Neural cell (in vitro differentiated cells): ENCODE measurements at regions not wholly inside any gene's neighbourhood (a gene's known extent, or its start where the extent isn't known, plus 50 kb on each side); places are given as distances from the start of the nearest gene placed in this dataset.
A peak's percentile ranks its signal among the peaks of the same experiment; 100 is the strongest.

Experiments used
- H2AFZ ChIP-seq: fragments of 200-600, 300-800 bp; sonication (generic), shearing (Covaris generic); 2 replicates; pipeline ENCODE4 v1.6.0; 2014; ENCODE audit warnings: low read depth, mild to moderate bottlenecking, antibody characterized with exemption, low read length, moderate library complexity
- H3F3A ChIP-seq: fragments of 200-600 bp; shearing (Covaris generic); 2 replicates; pipeline ENCODE4 v1.6.1; 2016; ENCODE audit warnings: mild to moderate bottlenecking, moderate library complexity, mixed read lengths, antibody characterized with exemption, low read length; ENCODE audit not compliant: insufficient read depth, poor library complexity, severe bottlenecking
- H3K27ac ChIP-seq: fragments of 200-600, 300-800 bp; sonication (generic), shearing (Covaris generic); 2 replicates; pipeline ENCODE4 v1.5.1; 2014; ENCODE audit warnings: mild to moderate bottlenecking, low read length, moderate library complexity
- H3K27me3 ChIP-seq: fragments of 300-800, 200-600 bp; sonication (generic), shearing (Covaris generic); 2 replicates; pipeline ENCODE4 v1.6.0; 2014; ENCODE audit warnings: mild to moderate bottlenecking, low read depth, low read length, moderate library complexity; ENCODE audit not compliant: insufficient read depth
- H3K36me3 ChIP-seq: fragments of 300-800, 200-600 bp; sonication (generic), shearing (Covaris generic); 2 replicates; pipeline ENCODE4 v1.5.1; 2014; ENCODE audit warnings: mild to moderate bottlenecking, antibody characterized with exemption, low read length, moderate library complexity; ENCODE audit not compliant: insufficient read depth
- H3K4me2 ChIP-seq: fragments of 300-800, 200-600 bp; sonication (generic), shearing (Covaris generic); 2 replicates; pipeline ENCODE4 v1.6.0; 2014; ENCODE audit warnings: mild to moderate bottlenecking, low read length
- H3K4me3 ChIP-seq: fragments of 300-800, 200-600 bp; sonication (generic), shearing (Covaris generic); 2 replicates; pipeline ENCODE4 v1.5.1; 2014; ENCODE audit warnings: mild to moderate bottlenecking, low read length, moderate library complexity
- H3K79me2 ChIP-seq: fragments of 200-600 bp; shearing (Covaris generic); replicated peaks from 2 replicates; pipeline ENCODE4 v1.6.0; 2014; ENCODE audit warnings: mild to moderate bottlenecking, low read length, moderate library complexity; ENCODE audit not compliant: insufficient read depth
- H3K9ac ChIP-seq: fragments of 300-800, 200-600 bp; sonication (generic), shearing (Covaris generic); 2 replicates; pipeline ENCODE4 v1.6.1; 2016; ENCODE audit warnings: mild to moderate bottlenecking, low read length, mixed read lengths
- H3K9me2 ChIP-seq: fragments of 200-600 bp; shearing (Covaris generic); 2 replicates; pipeline ENCODE4 v1.6.1; 2016; ENCODE audit warnings: mild to moderate bottlenecking, low read length, mixed read lengths; ENCODE audit not compliant: insufficient read depth
- H3K9me3 ChIP-seq: fragments of 200-600, 300-800 bp; sonication (generic), shearing (Covaris generic); 2 replicates; pipeline ENCODE4 v1.6.1; 2016; ENCODE audit warnings: mild to moderate bottlenecking, mixed run types, low read length, moderate library complexity, mixed read lengths
- H4K20me1 ChIP-seq: fragments of 200-600 bp; shearing (Covaris generic); 2 replicates; pipeline ENCODE4 v1.6.1; 2016; ENCODE audit warnings: mild to moderate bottlenecking, mixed run types; ENCODE audit not compliant: insufficient read depth
- CTCF ChIP-seq: fragments of 450-650 bp; IDR thresholded peaks from 2 replicates; pipeline ENCODE4 v1.5.1; 2014; ENCODE audit warnings: antibody characterized with exemption, mild to moderate bottlenecking, moderate library complexity; ENCODE audit not compliant: poor library complexity, severe bottlenecking
- EP300 ChIP-seq: fragments of 450-650 bp; conservative IDR thresholded peaks from 2 replicates; pipeline ENCODE4 v1.6.1; 2014; ENCODE audit warnings: antibody characterized with exemption, mild to moderate bottlenecking, moderate library complexity; ENCODE audit not compliant: poor library complexity, severe bottlenecking
- EZH2 ChIP-seq: fragments of 200-600, 300-800 bp; shearing (Covaris generic), sonication (generic); IDR thresholded peaks from 2 replicates; pipeline ENCODE4 v1.6.1; 2014; ENCODE audit warnings: antibody characterized with exemption, low read length, borderline replicate concordance, mild to moderate bottlenecking; ENCODE audit not compliant: insufficient read depth, poor library complexity, severe bottlenecking
- MXI1 ChIP-seq: fragments of 450-650 bp; conservative IDR thresholded peaks from 2 replicates; pipeline ENCODE4 v1.6.1; 2014; ENCODE audit warnings: antibody characterized with exemption, mild to moderate bottlenecking; ENCODE audit not compliant: poor library complexity, severe bottlenecking
- POLR2AphosphoS5 ChIP-seq: IDR thresholded peaks from 2 replicates; pipeline ENCODE4 v1.6.1; 2012
- RAD21 ChIP-seq: fragments of 450-650 bp; conservative IDR thresholded peaks from 2 replicates; pipeline ENCODE4 v1.6.1; 2014; ENCODE audit warnings: antibody characterized with exemption, mild to moderate bottlenecking, moderate library complexity
- REST ChIP-seq: IDR thresholded peaks from 2 replicates; pipeline ENCODE4 v1.6.1; 2012; ENCODE audit warnings: borderline replicate concordance
- SMC3 ChIP-seq: fragments of 450-650 bp; conservative IDR thresholded peaks from 2 replicates; pipeline ENCODE4 v1.6.1; 2014; ENCODE audit warnings: antibody characterized with exemption, mild to moderate bottlenecking, moderate library complexity; ENCODE audit not compliant: poor library complexity
- TAF1 ChIP-seq: IDR thresholded peaks from 2 replicates; pipeline ENCODE4 v1.6.1; 2012; ENCODE audit warnings: low read depth

GRCh38 chr4:83724485-83725335 lies 188.8 kb downstream of the GPAT3 start:
- H3K4me3 ChIP-seq = peak overlapping the region; percentile 30

GRCh38 chr4:83723609-83724008 lies 187.7 kb downstream of the GPAT3 start:
- no peak overlapping the region for H3K27ac ChIP-seq
- no peak overlapping the region for H3K9ac ChIP-seq
- no peak for TF ChIP-seq SMC3
- TF ChIP-seq EZH2 = no peak
- no peak for TF ChIP-seq TAF1
- TF ChIP-seq CTCF = no peak
- no peak for TF ChIP-seq MXI1
- TF ChIP-seq POLR2AphosphoS5 = no peak
- TF ChIP-seq REST = no peak
- TF ChIP-seq EP300 = no peak
- TF ChIP-seq RAD21 = no peak

More at GRCh38 chr4:83724485-83725335, 188.8 kb downstream of the GPAT3 start:
- Histone ChIP-seq H2AFZ (no peak overlapping the region), H3K9me3 (no peaks in the 10 kb centered on the region), H3K9ac (peak overlapping the region; percentile 18), H3K36me3 (no peaks in the 10 kb centered on the region), H4K20me1 (no peaks in the 10 kb centered on the region), H3F3A (peaks cover 3% of the 10 kb centered on the region), H3K27me3 (peaks cover 4% of the 10 kb centered on the region), H3K4me2 (peak overlapping the region; percentile 31), H3K9me2 (no peaks in the 10 kb centered on the region), H3K79me2 (no peaks in the 10 kb centered on the region), H3K27ac (peak overlapping the region; percentile 54)
- TF ChIP-seq EP300 = peak; percentile 99
- TF ChIP-seq MXI1 = no peak
- peak; percentile 97 for TF ChIP-seq POLR2AphosphoS5
- no peak for TF ChIP-seq TAF1
- TF ChIP-seq REST = peak; percentile 82

More at GRCh38 chr4:83723609-83724008, 187.7 kb downstream of the GPAT3 start:
- no peak overlapping the region for H3K4me3 ChIP-seq
- H3K9me2 ChIP-seq = no peaks in the 10 kb centered on the region
- no peak overlapping the region for H3K4me2 ChIP-seq
- H3K79me2 ChIP-seq = no peaks in the 10 kb centered on the region
- H2AFZ ChIP-seq = no peak overlapping the region
- H3K36me3 ChIP-seq = no peaks in the 10 kb centered on the region
- H4K20me1 ChIP-seq = no peaks in the 10 kb centered on the region
- peaks cover 3% of the 10 kb centered on the region for H3F3A ChIP-seq
- H3K9me3 ChIP-seq = no peaks in the 10 kb centered on the region
- peaks cover 4% of the 10 kb centered on the region for H3K27me3 ChIP-seq
